Uterus (tissue), 2 donors: ENCODE measurements at regions not wholly inside any gene's neighbourhood (a gene's known extent, or its start where the extent isn't known, plus 50 kb on each side); places are given as distances from the start of the nearest gene placed in this dataset.

ENCODE experiments used
- CTCF ChIP-seq, 4 experiments: fragments of 200-600 bp in 2 of 4; fragments of 450-650 bp in 2 of 4; sonication (generic) in 2 of 4; IDR thresholded peaks; one replicate each; pipeline ENCODE4 v1.5.1; 2016 to 2019; ENCODE audit warnings: antibody characterized with exemption in 4 of 4, mild to moderate bottlenecking in 2 of 4, moderate library complexity in 1 of 4
- POLR2A ChIP-seq, 2 donors: fragments of 450-650 bp; IDR thresholded peaks; one replicate each; pipeline ENCODE4 v1.6.1; 2016; ENCODE audit warnings: antibody characterized with exemption in 2 of 2, mild to moderate bottlenecking in 1 of 2, moderate library complexity in 1 of 2

GRCh38 chr21:14751011-14751410, 204.9 kb upstream of the SAMSN1 start:
- TF ChIP-seq CTCF (IDR thresholded peaks at IDR 0.05) (no peak), POLR2A (IDR thresholded peaks at IDR 0.05) (no peak)
